ENCODE measurements at regions not wholly inside any gene's neighbourhood (a gene's known extent, or its start where the extent isn't known, plus 50 kb on each side); places are given as distances from the start of the nearest gene placed in this dataset.

GRCh38 chr6:65935412-65935811 lies 228.4 kb upstream of the EYS start (continued):
- no peak for TF ChIP-seq ATOH8 (CRISPR knock-in tag; IDR thresholded peaks at IDR 0.05; ENCODE audit: low read depth)

GRCh38 chr6:65933390-65933789 lies 226.4 kb upstream of the EYS start:
- 0% methylated on average over 1 of the region's 1 CpG for WGBS (ENCODE audit: missing lambda C conversion rate)
- TF ChIP-seq RARB (CRISPR knock-in tag; IDR thresholded peaks at IDR 0.05) (no peak), JUNB (IDR thresholded peaks at IDR 0.05) (no peak), HES2 (IDR thresholded peaks at IDR 0.05) (no peak), CBX2 (IDR thresholded peaks at IDR 0.05; ENCODE audit: borderline replicate concordance, low read depth) (no peak), RNF2 (IDR thresholded peaks at IDR 0.05; ENCODE audit: borderline replicate concordance, low read depth) (no peak), CBX8 (IDR thresholded peaks at IDR 0.05) (no peak), MAFK (IDR thresholded peaks at IDR 0.05; ENCODE audit: partially characterized antibody) (no peak), NFE2L2 (conservative IDR thresholded peaks at IDR 0.05; ENCODE audit: low read length) (no peak), RCOR1 (IDR thresholded peaks at IDR 0.05; ENCODE audit: low read depth, low read length) (no peak), NPAS2 (CRISPR knock-in tag; IDR thresholded peaks at IDR 0.05; ENCODE audit: borderline replicate concordance) (no peak), KDM5A (IDR thresholded peaks at IDR 0.05) (no peak), USF2 (IDR thresholded peaks at IDR 0.05) (no peak), ZSCAN20 (CRISPR knock-in tag; IDR thresholded peaks at IDR 0.05) (no peak), HOXB13 (CRISPR knock-in tag; IDR thresholded peaks at IDR 0.05; ENCODE audit: low read depth) (no peak)
- ChIA-PET CTCF (no interaction called here), POLR2A (no interaction called here)
- no peak for FAIRE-seq
- no peak overlapping the region for H3K4me3 ChIP-seq
- peaks cover 10% of the 10 kb centered on the region; the same call in 2 of the 3 replicates for H3K4me1 ChIP-seq
- H3K9me3 ChIP-seq, result no peaks in the 10 kb centered on the region; the same call in 2 of the 3 replicates
- ATAC-seq, result peak in 1 of 2 experiments; percentile 85; a peak in 3 of 6 replicates
- H3K27ac ChIP-seq, result peak overlapping the region in 1 of 2 experiments; percentile 14; a peak in 1 of 6 replicates
- DNase-seq (ENCODE audit: low read depth in 1 of 2, low spot score in 1 of 2), result peak; percentile 0 to 54
- peak overlapping the region; percentile 51 for H3K4me2 ChIP-seq

- ATAC-seq (no peak), DNase-seq (ENCODE audit: low read depth in 1 of 2, low spot score in 1 of 2) (no peak), FAIRE-seq (no peak)
- Histone ChIP-seq H3K4me3 (no peak overlapping the region), H3K4me1 (no peaks in the 10 kb centered on the region), H3K4me2 (no peak overlapping the region), H3K9me3 (no peaks in the 10 kb centered on the region; the same call in 2 of the 3 replicates), H3K27ac (no peak overlapping the region)
- TF ChIP-seq NR3C1 (IDR thresholded peaks at IDR 0.05), result no peak
- no peak for TF ChIP-seq JUNB (IDR thresholded peaks at IDR 0.05)
- TF ChIP-seq REST (IDR thresholded peaks at IDR 0.05), result no peak
- no peak for TF ChIP-seq RARB (CRISPR knock-in tag; IDR thresholded peaks at IDR 0.05)
- no peak for TF ChIP-seq HOXB5 (CRISPR knock-in tag; IDR thresholded peaks at IDR 0.05)
- TF ChIP-seq BCL3 (IDR thresholded peaks at IDR 0.05), result no peak
- TF ChIP-seq JUN (IDR thresholded peaks at IDR 0.05), result no peak
- TF ChIP-seq POLR2AphosphoS2 (conservative IDR thresholded peaks at IDR 0.05; ENCODE audit: low read length), result no peak
- no peak for TF ChIP-seq HOXB13 (CRISPR knock-in tag; IDR thresholded peaks at IDR 0.05; ENCODE audit: low read depth)
- ChIA-PET POLR2A (no interaction called here), CTCF (interaction anchor here (0.6 kb wide), 1 partner anchor 1172 kb away, joined by 3 read pairs; no protein-coding TSS in a partner anchor)
- WGBS (ENCODE audit: missing lambda C conversion rate), result 87% methylated on average over 13 of the region's 13 CpGs
Measured at GRCh38 chr6:65927141-65927540, 220.1 kb upstream of the EYS start.

All from A549 (cell line).